SU-DHL-6 (cell line): ENCODE measurements at regions not wholly inside any gene's neighbourhood (a gene's known extent, or its start where the extent isn't known, plus 50 kb on each side); places are given as distances from the start of the nearest gene placed in this dataset.

Experiments
- H2AFZ ChIP-seq: fragments of 200-600 bp; sonication (generic); 2 replicates; pipeline ENCODE4 v1.6.1; 2014; ENCODE audit warnings: low read depth, mild to moderate bottlenecking, moderate library complexity, mixed read lengths, antibody characterized with exemption, low read length; ENCODE audit not compliant: severe bottlenecking
- H3F3A ChIP-seq: fragments of 200-600 bp; shearing (Covaris generic); 2 replicates; pipeline ENCODE4 v1.6.0; 2016; ENCODE audit warnings: antibody characterized with exemption, mild to moderate bottlenecking; ENCODE audit not compliant: insufficient read depth
- H3K27ac ChIP-seq: fragments of 200-600 bp; sonication (generic); 2 replicates; pipeline ENCODE4 v1.5.1; 2016; ENCODE audit warnings: low read depth, mild to moderate bottlenecking, low read length, moderate library complexity, mixed read lengths
- H3K27me3 ChIP-seq: fragments of 200-600 bp; sonication (generic), shearing (Covaris generic); 2 replicates; pipeline ENCODE4 v1.6.0; 2014; ENCODE audit warnings: mild to moderate bottlenecking, low read length
- H3K36me3 ChIP-seq: fragments of 200-600 bp; sonication (generic); 2 replicates; pipeline ENCODE4 v1.6.1; 2014; ENCODE audit warnings: mild to moderate bottlenecking, low read length, mixed read lengths
- H3K4me2 ChIP-seq: fragments of 300-600, 200-600 bp; shearing (Covaris generic), sonication (generic); 2 replicates; pipeline ENCODE4 v1.6.0; 2014; ENCODE audit warnings: low read length, low read depth, mild to moderate bottlenecking; ENCODE audit not compliant: poor library complexity, severe bottlenecking
- H3K4me3 ChIP-seq: fragments of 200-600 bp; sonication (generic); 2 replicates; pipeline ENCODE4 v1.5.1; 2014; ENCODE audit warnings: antibody characterized with exemption, low read length, mild to moderate bottlenecking, mixed read lengths; ENCODE audit not compliant: insufficient read depth, poor library complexity, severe bottlenecking
- H3K79me2 ChIP-seq: fragments of 200-600 bp; sonication (generic); 2 replicates; pipeline ENCODE4 v1.6.1; 2014; ENCODE audit warnings: mild to moderate bottlenecking, low read length, moderate library complexity; ENCODE audit not compliant: insufficient read depth
- H3K9ac ChIP-seq: fragments of 200-600 bp; sonication (generic); 2 replicates; pipeline ENCODE4 v1.7.0; 2014; ENCODE audit warnings: mild to moderate bottlenecking, low read length
- H3K9me2 ChIP-seq: fragments of 200-600 bp; sonication (generic); replicated peaks from 2 replicates; pipeline ENCODE4 v1.6.1; 2014; ENCODE audit warnings: low read length; ENCODE audit not compliant: insufficient read depth
- H3K9me3 ChIP-seq: fragments of 200-600 bp; sonication (generic); 2 replicates; pipeline ENCODE4 v1.6.1; 2014; ENCODE audit warnings: low read length, mixed read lengths; ENCODE audit not compliant: insufficient read depth
- H4K20me1 ChIP-seq: fragments of 200-600 bp; sonication (generic); 2 replicates; pipeline ENCODE4 v1.6.1; 2014; ENCODE audit warnings: low read depth, mild to moderate bottlenecking, antibody characterized with exemption, low read length, moderate library complexity, mixed read lengths
- CTCF ChIP-seq: fragments of 200-600 bp; sonication (generic); IDR thresholded peaks from one replicate; pipeline ENCODE4 v1.5.1; 2017; ENCODE audit warnings: antibody characterized with exemption, mild to moderate bottlenecking, low read length, moderate library complexity; ENCODE audit not compliant: insufficient read depth, poor library complexity, severe bottlenecking
- EZH2phosphoT487 ChIP-seq: fragments of 200-600 bp; sonication (generic), shearing (Covaris generic); conservative IDR thresholded peaks from 2 replicates; pipeline ENCODE4 v1.6.1; 2018; ENCODE audit warnings: mild to moderate bottlenecking, antibody characterized with exemption, low read length, moderate library complexity, mixed read lengths

GRCh38 chr9:75639971-75640610 lies 250.4 kb upstream of the PCSK5 start:
- H3K9me2 ChIP-seq = no peaks in the 10 kb centered on the region
- H3K4me3 ChIP-seq = no peak overlapping the region
- no peaks in the 10 kb centered on the region for H3K79me2 ChIP-seq
- H3F3A ChIP-seq = no peaks in the 10 kb centered on the region
- no peak overlapping the region for H3K9ac ChIP-seq
- no peaks in the 10 kb centered on the region; the same call in 1 of the 2 replicates for H3K36me3 ChIP-seq
- H2AFZ ChIP-seq = no peak overlapping the region
- H3K27ac ChIP-seq = no peak overlapping the region
- H3K4me2 ChIP-seq = no peak overlapping the region
- H3K9me3 ChIP-seq = no peaks in the 10 kb centered on the region
- no peak for TF ChIP-seq EZH2phosphoT487
- TF ChIP-seq CTCF = no peak
- H3K27me3 ChIP-seq = no peaks in the 10 kb centered on the region
- no peaks in the 10 kb centered on the region for H4K20me1 ChIP-seq

DNA sequence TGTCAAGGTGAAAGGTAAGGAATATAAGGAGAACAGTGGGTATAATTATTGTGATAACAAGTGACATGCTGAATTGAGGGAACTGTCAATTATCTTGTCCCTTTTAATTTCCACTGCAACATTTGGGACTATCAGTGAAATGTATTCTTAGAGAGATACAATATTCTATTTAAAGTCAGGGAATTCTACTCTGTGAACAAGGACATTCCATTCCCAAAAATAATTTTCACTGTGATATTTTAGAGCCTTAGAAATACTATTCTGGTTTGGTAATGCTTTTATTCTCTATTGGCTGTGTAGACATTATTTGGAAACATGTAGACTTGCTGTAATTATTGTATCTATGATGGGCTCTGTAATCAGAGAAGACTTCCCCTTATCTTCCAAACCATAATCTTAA lies 248.0 kb upstream of the PCSK5 start:
- Histone ChIP-seq H3K4me3 (no peak overlapping the region), H3K9me3 (no peaks in the 10 kb centered on the region), H4K20me1 (no peaks in the 10 kb centered on the region), H3K27ac (no peak overlapping the region), H3K27me3 (no peaks in the 10 kb centered on the region), H3K79me2 (no peaks in the 10 kb centered on the region), H3K36me3 (no peaks in the 10 kb centered on the region; the same call in 1 of the 2 replicates), H3K9me2 (no peaks in the 10 kb centered on the region), H3F3A (no peaks in the 10 kb centered on the region), H2AFZ (no peak overlapping the region), H3K9ac (no peak overlapping the region), H3K4me2 (no peak overlapping the region)
- no peak for TF ChIP-seq CTCF
- TF ChIP-seq EZH2phosphoT487 = no peak

- Histone ChIP-seq H2AFZ (no peak overlapping the region), H3K27ac (no peak overlapping the region), H3K79me2 (no peaks in the 10 kb centered on the region)
These were observed 245.8 kb upstream of the PCSK5 start for GRCh38 chr9:75644649-75645048.

More at GRCh38 chr9:75644649-75645048, 245.8 kb upstream of the PCSK5 start:
- no peaks in the 10 kb centered on the region; the same call in 1 of the 2 replicates for H3K36me3 ChIP-seq
- H3K9ac ChIP-seq = no peak overlapping the region
- no peak overlapping the region for H3K4me3 ChIP-seq
- no peak overlapping the region for H3K4me2 ChIP-seq
- H3K9me3 ChIP-seq = no peaks in the 10 kb centered on the region
- H4K20me1 ChIP-seq = no peaks in the 10 kb centered on the region
- TF ChIP-seq EZH2phosphoT487 (no peak), CTCF (no peak)
- H3K9me2 ChIP-seq = no peaks in the 10 kb centered on the region
- H3K27me3 ChIP-seq = no peaks in the 10 kb centered on the region
- no peaks in the 10 kb centered on the region for H3F3A ChIP-seq
